ENCODE measurements at regions not wholly inside any gene's neighbourhood (a gene's known extent, or its start where the extent isn't known, plus 50 kb on each side); places are given as distances from the start of the nearest gene placed in this dataset.
"Not testable (repeated sequence)": the region's sequence is repeated elsewhere in the genome, so short reads cannot be mapped to it uniquely, and the experiment has no call there.

DNA sequence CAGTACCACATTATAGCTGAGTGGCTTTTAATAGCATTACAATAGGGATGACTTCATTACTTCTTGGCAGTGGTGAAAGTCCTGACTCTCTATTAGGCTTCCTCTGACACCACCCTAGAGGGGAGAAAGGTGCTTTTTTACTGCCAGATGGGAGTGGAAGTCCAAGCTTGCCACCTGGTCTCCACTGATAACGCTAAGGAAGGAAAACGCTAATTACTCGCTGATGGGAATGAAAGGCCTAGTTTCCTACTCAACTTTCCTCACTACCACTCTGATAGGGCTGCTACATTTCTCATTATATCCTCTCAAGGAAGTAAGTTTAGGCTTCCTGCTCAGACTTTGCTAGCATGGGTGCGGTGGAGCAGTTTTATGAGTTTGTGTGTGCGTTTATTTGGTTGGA lies 62.3 kb upstream of the PAGE3 start:
- DNase-seq (ENCODE audit: low read depth in 2 of 2): peak; percentile 20 to 78

DNA sequence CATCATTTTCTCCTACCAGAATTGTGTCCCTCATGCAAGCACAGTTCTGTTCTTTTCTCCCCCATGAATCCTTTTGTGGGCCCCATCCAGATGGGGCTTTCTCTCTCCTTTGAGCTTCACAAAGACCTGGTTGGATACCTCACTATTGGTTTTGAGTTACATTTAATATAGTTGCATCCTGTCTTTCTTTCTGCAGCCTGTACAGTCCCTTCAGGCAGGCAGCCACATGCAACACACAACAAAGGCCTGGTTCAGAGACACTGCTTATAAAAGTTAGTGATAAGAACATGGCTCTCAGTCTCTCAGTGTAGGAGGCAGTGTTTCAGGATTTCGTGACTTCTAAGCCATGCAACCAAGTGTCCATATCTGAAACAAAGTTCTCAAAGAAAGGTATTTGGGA lies 70.6 kb upstream of the PAGE3 start:
- no peak for DNase-seq (ENCODE audit: low read depth in 2 of 2)

DNA sequence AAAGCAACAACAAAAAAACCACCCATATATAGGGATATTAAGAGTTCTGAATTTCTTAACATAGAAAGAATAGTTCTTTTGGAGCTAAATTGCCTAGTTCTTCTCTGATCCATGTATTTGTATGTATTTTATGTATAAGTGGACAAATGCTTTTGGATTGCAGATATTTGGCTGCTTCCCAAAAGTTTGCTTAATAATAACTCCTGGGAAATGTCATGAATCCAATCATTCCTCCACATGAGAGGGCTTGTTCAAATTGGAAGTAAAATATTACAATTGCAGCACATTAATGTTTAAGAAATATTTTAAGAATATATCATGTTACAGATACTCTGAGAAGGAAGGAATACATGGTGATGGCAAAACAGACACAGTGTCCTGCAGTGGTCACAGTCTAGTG lies 71.5 kb upstream of the PAGE3 start:
- DNase-seq (ENCODE audit: low read depth in 2 of 2): no peak

DNA sequence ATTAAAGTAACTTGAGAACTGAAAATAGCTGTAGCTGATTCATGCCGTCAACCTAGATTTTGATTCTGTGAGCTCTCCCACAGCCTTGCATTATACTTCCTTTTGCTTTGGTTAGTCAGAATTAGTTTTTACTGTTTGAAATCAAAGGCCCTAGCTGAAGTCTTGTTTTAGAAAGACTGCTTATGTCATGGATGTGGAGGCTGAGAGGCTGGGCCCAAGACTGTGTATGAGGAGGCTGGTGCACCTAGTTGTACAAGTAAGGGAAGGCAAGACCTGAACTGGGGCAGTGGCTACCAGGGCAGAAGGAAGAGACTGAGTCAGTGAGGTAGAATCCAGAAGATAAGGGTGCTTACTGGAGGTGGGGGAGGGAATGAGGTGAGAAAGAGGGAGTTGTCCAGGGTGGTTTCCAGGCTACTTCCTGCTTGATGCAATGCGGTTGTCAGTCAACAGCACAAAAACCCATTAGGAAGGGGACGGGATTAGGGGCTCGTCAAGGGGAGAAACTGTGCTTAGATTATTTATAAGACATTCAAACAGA lies 76.2 kb upstream of the PAGE3 start:
- DNase-seq (ENCODE audit: low read depth in 2 of 2): no peak

DNA sequence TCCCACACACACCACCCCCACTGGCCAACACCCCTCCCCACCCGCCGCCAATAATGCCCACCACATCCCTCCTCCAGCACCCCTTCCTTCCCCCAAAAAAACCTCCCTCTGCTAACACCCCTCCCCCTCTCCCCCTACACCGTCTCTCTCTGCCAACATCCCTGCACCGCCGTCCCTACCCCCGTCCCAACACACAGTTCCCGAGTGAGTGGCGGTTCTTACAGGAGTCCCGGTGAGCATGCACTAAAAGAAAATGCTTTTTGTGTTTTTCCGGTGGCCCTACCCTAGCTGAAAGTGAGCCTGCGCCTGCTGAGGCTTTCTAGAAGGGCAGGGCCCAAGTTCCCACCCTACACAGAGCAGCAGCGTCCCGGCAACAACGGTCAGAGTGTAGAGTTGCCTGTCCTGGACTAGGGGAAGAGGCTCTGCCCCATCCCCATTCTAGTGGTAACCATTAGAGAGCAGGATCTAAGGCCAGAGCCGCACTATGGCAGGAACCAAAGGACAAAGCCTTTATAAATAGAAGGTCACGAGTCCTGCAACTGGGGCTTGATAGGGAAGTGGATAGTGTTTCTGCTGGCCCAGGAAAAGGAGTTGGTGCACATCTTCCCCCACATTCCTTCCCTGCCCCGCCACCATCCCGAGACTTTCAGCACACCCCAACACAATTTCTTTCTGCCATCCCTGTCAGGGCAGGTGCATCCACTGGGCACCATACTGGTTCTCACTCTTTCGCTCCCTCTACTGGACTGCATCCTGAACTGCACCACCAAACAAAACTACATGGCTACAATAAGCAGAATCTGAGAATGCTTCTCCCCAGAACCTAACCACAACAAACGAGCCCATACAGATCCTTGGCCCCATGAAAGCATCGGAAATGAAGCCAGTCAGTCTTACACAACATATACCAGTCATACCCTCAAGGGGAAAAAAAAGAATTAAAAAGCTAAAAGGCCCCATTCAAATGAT lies 78.1 kb upstream of the PAGE3 start:
- DNase-seq (ENCODE audit: low read depth in 2 of 2): peak; percentile 32 to 52

DNA sequence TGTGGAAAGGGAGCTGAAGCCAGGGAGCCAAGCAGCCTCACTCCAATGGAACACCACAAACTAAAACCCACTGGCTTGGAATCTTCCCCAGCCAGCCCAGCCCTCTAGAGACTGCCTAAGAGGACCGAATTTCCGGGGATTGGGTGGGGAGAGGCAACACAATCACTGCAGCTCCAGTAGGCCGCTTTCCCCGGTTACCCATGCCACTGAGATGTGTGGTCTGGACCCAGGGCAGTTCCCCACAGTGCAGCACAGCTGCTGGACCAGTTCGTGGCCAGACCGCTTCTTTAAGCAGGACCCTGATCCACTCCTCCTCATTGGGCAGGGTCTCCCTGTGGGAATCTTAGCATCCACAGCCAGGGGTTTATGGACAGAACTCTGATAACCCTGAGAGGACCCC lies 91.9 kb upstream of the PAGE3 start:
- no peak for DNase-seq (ENCODE audit: low read depth in 2 of 2)

DNA sequence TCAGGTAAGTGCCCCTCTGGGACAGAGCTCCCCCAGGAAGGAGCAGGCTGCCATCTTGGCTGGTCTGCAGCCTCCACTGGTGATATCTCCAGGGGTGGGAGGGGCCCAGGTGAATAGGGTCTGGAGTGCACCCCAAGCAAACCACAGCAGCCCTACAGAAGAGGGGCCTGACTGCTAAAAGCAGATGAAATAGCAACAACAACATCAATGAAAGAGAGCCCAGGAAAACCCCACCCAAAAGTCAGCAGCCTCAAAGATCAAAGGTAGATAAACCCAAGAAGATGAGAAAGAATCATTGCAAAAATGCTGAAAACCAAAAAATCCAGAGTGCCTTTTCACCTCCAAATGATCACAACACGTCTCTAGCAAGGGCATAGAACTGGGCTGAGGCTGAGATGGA lies 92.5 kb upstream of the PAGE3 start:
- no peak for DNase-seq (ENCODE audit: low read depth in 2 of 2)

DNA sequence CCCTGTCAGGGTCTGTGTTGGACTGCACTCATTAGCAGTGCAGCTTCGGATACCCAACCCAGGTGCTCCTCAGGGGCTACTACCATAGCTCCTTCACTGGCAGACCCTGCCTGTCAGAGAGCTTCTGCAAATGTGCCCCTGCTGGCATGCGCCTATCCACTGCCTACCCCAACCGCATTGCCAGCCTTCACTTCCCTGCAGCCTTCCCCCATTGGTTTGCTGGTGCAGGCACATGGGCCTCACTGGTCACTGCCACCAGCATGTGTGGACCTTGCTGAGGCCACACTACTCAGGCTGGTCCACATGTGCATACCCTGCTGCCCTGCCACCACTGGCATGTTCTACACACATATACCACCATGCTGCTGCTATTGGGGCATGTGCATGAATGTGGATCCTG lies 72.5 kb upstream of the MAGEH1 start:
- DNase-seq (ENCODE audit: low read depth in 2 of 2): no peak

DNA sequence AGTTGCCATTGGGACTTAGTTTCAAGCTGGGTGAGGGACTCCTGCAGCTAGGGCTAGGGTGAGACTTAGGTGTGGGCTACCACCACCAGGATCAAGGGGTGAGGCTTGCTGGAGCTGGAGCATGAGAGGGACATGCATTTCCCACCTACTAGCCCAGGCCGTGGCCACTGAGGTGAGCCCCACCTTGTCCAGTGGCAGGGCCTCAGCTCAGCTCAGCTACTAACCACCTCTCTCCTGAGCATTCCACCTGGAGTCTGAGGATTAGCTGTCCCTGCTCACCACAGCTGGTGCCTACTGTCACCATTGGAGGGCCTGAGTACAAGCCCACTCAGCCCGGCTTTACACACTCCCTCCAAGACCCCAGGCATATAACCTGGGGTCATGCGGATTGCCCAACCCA lies 62.6 kb upstream of the MAGEH1 start:
- no peak for DNase-seq (ENCODE audit: low read depth in 2 of 2)

DNA sequence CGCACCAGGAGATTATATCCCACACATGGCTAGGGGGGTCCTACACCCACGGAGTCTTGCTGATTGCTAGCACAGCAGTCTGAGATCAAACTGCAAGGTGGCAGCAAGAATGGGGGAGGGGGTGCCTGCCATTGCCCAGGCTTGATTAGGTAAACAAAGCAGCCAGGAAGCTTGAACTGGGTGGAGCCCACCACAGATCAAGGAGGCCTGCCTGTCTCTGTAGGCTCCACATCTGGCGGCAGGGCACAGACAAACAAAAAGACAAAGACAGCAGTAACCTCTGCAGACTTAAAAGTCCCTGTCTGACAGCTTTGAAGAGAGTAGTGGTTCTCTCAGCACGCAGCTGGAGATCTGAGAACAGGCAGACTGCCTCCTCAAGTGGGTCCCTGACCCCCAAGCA lies 55.1 kb upstream of the MAGEH1 start:
- not testable (repeated sequence) for DNase-seq (ENCODE audit: low read depth in 2 of 2)
